GM21619 (cell line): ENCODE measurements at regions not wholly inside any gene's neighbourhood (a gene's known extent, or its start where the extent isn't known, plus 50 kb on each side); places are given as distances from the start of the nearest gene placed in this dataset.

Experiments used
- ATAC-seq: cut with Tn5 transposase; IDR thresholded peaks from one replicate; pipeline ENCODE4 v1.9.1; 2021; ENCODE audit not compliant: unreplicated experiment

DNA sequence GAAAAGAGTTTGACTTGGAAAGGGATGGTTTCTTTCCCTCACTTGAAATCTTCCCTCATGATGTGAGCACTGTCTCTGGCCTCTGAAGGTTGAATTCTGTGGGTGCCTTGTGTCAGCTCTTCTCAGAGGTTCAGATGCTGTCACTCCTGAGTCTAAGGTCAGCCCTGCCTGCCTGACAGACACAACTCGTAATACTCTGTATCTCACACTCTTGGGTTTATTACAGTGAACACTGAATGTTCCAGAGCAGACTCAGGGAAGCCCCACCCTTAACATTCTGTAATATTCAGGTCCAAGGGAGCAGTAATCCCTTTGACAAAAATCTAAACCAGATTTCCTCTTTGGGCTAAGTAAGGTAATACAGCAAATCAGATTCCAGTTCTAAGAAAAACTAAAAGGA is 837.8 kb downstream of the QKI start:
- no peak for ATAC-seq

GRCh38 chr6:164247106-164247505 is 832.6 kb downstream of the QKI start:
- ATAC-seq, result no peak

DNA sequence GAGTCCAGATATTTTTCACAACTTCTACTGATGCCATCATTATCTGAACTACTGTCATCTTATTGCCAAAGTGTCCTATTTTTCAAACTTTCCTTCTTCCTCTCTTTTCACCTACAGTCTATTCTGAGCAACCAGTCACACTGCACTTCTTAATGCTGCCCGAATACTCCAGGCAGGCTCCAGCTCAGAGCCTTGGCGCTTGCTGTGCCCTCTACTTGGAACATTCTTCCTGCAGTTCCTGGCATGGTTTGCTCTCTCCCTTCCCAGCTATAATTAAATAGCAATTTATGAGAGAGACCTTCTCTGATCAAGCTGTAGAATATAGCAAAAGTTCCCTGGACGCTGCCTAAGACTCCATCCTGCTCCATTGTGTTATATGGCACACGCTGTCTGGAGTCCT is 831.6 kb downstream of the QKI start:
- ATAC-seq, result no peak

DNA sequence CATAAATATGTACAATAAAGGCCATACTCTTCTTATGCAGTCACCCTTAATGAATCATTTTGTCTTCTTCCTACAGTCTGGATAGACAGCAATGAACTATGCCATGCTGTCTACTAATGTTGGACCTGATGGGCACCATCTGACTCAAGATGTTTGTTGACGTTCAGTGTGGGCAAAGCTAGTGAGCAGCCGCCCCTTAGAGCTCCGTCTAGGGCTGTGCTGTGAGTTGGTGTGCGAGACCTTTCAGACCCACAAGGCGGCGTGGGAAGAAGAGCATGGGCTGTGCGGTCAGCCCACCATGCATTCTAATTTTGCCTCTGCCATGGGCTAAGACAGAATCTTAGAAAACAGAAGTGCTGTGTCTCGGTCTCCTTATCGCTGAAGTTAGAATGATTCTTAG is 829.4 kb downstream of the QKI start:
- no peak for ATAC-seq

DNA sequence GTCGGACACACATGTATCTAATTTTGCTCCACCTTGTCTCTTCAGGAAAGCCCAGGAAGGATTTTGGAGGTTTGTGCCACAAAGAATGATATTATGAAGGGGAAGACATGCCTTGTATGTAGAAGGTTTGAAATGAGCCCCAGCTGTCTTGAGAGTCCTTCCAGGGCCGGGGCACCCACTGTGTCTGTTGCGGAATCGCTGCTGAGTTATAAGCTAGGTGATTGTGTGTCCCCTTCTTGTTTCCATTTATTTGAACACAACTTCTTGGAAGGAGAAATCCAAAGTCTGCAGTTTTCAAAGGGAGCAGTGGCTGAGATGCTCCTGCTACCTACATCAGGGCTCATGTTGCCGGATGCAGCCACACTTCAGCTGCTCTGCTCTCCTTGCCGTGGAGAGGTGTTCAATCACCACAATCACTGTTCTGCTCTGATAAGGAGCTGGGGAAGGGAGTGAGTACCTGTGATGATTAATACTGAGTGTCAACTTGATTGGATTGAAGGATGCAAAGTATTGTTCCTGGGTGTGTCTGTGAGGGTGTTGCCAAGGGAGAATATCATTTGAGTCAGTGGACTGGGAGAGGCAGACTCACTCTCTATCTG is 828.6 kb downstream of the QKI start:
- ATAC-seq, result no peak

GRCh38 chr6:164230804-164231203 is 816.3 kb downstream of the QKI start:
- ATAC-seq, result no peak

- ATAC-seq, result no peak
Measured at GRCh38 chr6:164230259-164230658, 815.7 kb downstream of the QKI start.

DNA sequence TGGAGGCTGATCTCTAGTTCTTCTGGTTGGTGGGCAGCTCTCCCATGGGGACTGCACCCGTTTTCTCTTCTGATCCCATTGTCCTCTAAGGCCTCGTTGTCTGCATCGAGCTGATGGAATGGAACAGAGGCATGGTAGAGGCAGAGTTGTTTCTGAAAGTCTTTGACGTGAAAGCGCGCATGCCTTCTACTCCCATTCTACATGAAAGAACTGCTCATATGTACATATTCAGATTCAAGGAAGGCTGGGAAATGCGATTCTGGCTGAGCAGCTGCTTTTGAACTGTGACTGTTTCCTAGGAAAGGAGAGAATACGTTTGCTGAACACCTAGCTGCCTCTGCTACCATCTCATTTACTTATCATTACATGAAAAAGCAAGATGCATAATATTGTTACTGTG is 815.2 kb downstream of the QKI start:
- no peak for ATAC-seq

- ATAC-seq, result no peak
Measured at GRCh38 chr6:164227952-164228522, 813.5 kb downstream of the QKI start.

DNA sequence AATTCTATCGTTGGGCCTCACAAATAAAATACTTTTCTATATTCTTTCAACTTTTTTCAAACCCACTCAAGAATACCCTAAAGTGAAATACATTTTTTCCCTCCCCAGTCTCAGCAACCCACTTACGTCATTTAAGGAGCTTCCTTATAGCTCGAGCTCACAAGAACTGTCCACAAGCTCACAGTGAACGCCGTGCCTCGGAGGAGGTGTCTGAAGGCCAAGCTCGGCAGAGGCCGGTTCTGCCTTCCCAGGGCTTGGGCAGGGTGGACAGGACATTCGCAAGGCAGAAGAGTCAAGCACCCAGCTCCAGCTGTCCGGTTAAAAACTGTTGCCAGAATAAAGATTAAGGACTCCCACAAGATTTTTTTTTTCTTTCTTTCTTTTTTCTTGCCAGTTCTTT is 802.3 kb downstream of the QKI start:
- ATAC-seq, result no peak

- ATAC-seq, result no peak
Measured at GRCh38 chr6:164216368-164216767, 801.9 kb downstream of the QKI start.

DNA sequence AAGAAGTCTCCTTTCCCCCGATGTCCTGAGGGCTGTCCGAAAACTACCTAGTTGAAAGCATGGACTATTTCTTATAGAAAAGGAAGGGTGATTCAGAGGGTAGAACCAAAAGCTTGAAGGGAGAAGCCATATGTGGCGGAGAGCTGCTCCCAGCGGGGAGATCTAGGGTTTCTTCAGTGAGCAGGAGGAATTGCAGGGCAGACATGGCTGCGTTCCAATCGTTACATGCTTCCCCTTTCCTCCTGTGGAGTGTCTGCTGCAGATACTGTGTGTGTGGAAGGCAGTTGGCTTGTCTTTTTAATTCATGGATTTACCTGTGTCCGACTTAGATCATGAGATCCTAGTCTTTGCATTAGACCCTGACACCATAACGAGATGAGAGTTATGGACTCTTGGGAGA is 799.5 kb downstream of the QKI start:
- ATAC-seq, result no peak

- ATAC-seq, result no peak
Measured at GRCh38 chr6:164211254-164211653, 796.7 kb downstream of the QKI start.

GRCh38 chr6:164210783-164211182 is 796.3 kb downstream of the QKI start:
- no peak for ATAC-seq

DNA sequence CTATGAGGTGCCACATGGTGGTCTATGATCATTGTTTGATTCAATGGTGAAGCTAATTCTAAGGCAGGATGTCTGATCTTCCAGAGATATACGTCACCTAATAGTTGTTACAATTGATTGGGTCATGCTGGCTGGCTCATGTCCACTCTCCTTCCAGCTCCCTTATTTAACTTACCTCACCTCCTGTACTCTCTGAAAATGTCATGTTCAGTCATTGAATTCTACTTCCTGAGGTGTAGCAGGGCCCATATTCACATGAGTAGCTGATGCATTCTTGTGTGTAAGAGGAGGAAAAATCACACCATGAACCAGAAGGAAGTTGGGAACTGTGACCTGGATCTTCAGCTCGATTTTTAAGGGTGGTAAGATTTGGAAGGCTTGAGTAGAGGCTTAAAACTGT is 795.8 kb downstream of the QKI start:
- ATAC-seq, result no peak

GRCh38 chr6:164208371-164208770 is 793.9 kb downstream of the QKI start:
- ATAC-seq, result no peak

DNA sequence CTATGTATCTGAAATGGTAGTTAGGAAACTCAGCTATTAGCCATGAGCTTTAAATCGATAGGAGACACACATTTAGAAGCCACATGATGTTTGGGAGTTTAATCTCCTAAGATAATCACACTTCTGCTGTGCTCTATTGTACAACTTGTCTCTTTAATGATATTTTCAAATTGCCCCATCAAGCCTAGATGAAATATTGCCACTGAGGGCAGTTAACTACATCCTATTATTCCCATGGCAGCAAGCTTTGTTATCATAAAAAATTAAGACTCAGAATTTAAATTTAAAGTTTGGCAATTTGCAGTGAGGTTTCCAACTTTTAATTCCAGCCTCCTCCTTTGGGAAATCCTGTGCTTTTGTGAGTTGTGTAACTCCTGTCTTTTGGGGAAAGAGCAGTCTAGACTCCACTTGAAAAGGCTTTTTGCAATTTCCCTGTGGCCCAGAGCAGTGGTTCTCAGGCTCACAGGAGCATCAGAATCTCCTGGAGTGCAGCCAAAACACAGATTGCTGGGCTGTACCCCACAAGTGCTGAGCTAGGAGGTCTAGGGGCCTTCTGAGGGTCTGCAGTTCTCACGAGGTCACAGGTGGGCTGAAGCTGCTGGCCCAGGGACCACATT is 792.4 kb downstream of the QKI start:
- no peak for ATAC-seq

GRCh38 chr6:164200071-164200470 is 785.6 kb downstream of the QKI start:
- ATAC-seq, result no peak

DNA sequence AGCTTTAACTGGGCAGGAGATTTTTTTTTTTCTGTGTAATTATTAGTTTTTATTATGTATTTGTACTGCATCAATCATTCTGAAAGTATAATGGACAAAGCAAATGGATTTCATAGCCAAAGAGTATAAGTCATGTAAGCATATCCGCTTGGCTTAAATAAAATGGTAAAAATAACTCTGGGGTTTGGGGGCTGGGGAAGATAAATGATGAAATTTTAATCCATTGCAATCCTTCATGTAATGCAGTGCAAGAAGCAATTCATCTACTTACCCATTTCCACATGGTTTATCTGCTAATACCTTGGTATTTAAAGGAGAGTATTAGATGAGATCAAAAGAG is 781.4 kb downstream of the QKI start:
- ATAC-seq, result no peak

GRCh38 chr6:164195278-164195941 is 780.9 kb downstream of the QKI start:
- ATAC-seq, result no peak

- no peak for ATAC-seq
Measured at GRCh38 chr6:164188861-164189260, 774.3 kb downstream of the QKI start.

GRCh38 chr6:164185471-164185871 is 771.0 kb downstream of the QKI start:
- no peak for ATAC-seq
